Activated naive CD8-positive, alpha-beta T cell treated with anti-CD3 and anti-CD28 coated beads, Interleukin-2, amount 10 ng/mL, durations not matched to agents 7 days and 5 days (primary cell): ENCODE measurements at regions not wholly inside any gene's neighbourhood (a gene's known extent, or its start where the extent isn't known, plus 50 kb on each side); places are given as distances from the start of the nearest gene placed in this dataset.

Source experiments
- ATAC-seq: fragments of 150-1000 bp; cut with Tn5 transposase; one replicate; pipeline ENCODE4 v1.10.0; 2021; ENCODE audit warnings: low read depth, moderate library complexity
- POLR2A ChIA-PET: fragments of 350-600 bp; sonication (Branson Sonifier 250); formaldehyde crosslinking; loops from one replicate; lab custom pipeline; 2021; ENCODE audit warnings: antibody characterized with exemption; lab: Charles Lee
- DNase-seq: peaks from one replicate; pipeline ENCODE4 v3.0.0; 2021
- H3K27ac Mint-ChIP-seq: one replicate; pipeline ENCODE4 v1.8.0; 2022; ENCODE audit warnings: mild to moderate bottlenecking, mixed read lengths
- H3K27me3 Mint-ChIP-seq: one replicate; pipeline ENCODE4 v1.8.0; 2022; ENCODE audit warnings: mild to moderate bottlenecking, moderate library complexity, mixed read lengths
- H3K36me3 Mint-ChIP-seq: one replicate; pipeline ENCODE4 v1.8.0; 2021; ENCODE audit warnings: mild to moderate bottlenecking, mixed read lengths
- H3K4me1 Mint-ChIP-seq: one replicate; pipeline ENCODE4 v1.8.0; 2021; ENCODE audit warnings: mixed read lengths
- H3K4me3 Mint-ChIP-seq: one replicate; pipeline ENCODE4 v1.8.0; 2022; ENCODE audit warnings: mild to moderate bottlenecking, moderate library complexity, mixed read lengths
- H3K9me3 Mint-ChIP-seq: one replicate; pipeline ENCODE4 v1.8.0; 2021; ENCODE audit warnings: mixed read lengths

- Mint-ChIP-seq H3K9me3 (peaks cover 5% of the 10 kb centered on the region), H3K4me1 (no peaks in the 10 kb centered on the region), H3K27me3 (no peaks in the 10 kb centered on the region), H3K36me3 (no peaks in the 10 kb centered on the region), H3K27ac (no peak overlapping the region), H3K4me3 (no peak overlapping the region)
- POLR2A ChIA-PET: no interaction called here
- DNase-seq: no peak
- no peak for ATAC-seq
Measured at GRCh38 chr1:164233149-164233548, 325.8 kb upstream of the PBX1 start.

GRCh38 chr1:164240081-164240480 is 318.9 kb upstream of the PBX1 start:
- Mint-ChIP-seq H3K36me3 (no peaks in the 10 kb centered on the region), H3K9me3 (no peaks in the 10 kb centered on the region), H3K4me1 (no peaks in the 10 kb centered on the region), H3K27me3 (no peaks in the 10 kb centered on the region), H3K27ac (no peak overlapping the region), H3K4me3 (no peak overlapping the region)
- DNase-seq (no peak), ATAC-seq (no peak)
- POLR2A ChIA-PET: no interaction called here

- ATAC-seq: no peak
- no peak overlapping the region for H3K4me3 Mint-ChIP-seq
- no peak overlapping the region for H3K27ac Mint-ChIP-seq
- H3K27me3 Mint-ChIP-seq: no peaks in the 10 kb centered on the region
- H3K9me3 Mint-ChIP-seq: peaks cover 6% of the 10 kb centered on the region
- no peaks in the 10 kb centered on the region for H3K4me1 Mint-ChIP-seq
- DNase-seq: no peak
- H3K36me3 Mint-ChIP-seq: no peaks in the 10 kb centered on the region
- POLR2A ChIA-PET: no interaction called here
Measured at GRCh38 chr1:164250365-164250764, 308.6 kb upstream of the PBX1 start.

GRCh38 chr1:164256456-164256855 is 302.5 kb upstream of the PBX1 start:
- POLR2A ChIA-PET: no interaction called here
- H3K4me3 Mint-ChIP-seq: no peak overlapping the region
- no peak overlapping the region for H3K27ac Mint-ChIP-seq
- H3K9me3 Mint-ChIP-seq: peaks cover 8% of the 10 kb centered on the region
- no peaks in the 10 kb centered on the region for H3K36me3 Mint-ChIP-seq
- no peaks in the 10 kb centered on the region for H3K27me3 Mint-ChIP-seq
- no peak for DNase-seq
- no peak for ATAC-seq
- no peaks in the 10 kb centered on the region for H3K4me1 Mint-ChIP-seq

GRCh38 chr1:164261691-164262240 is 297.2 kb upstream of the PBX1 start:
- Mint-ChIP-seq H3K4me3 (no peak overlapping the region), H3K9me3 (peaks cover 4% of the 10 kb centered on the region), H3K36me3 (no peaks in the 10 kb centered on the region), H3K27me3 (no peaks in the 10 kb centered on the region), H3K27ac (no peak overlapping the region), H3K4me1 (no peaks in the 10 kb centered on the region)
- POLR2A ChIA-PET: no interaction called here
- no peak for ATAC-seq
- DNase-seq: no peak

- Mint-ChIP-seq H3K27me3 (no peaks in the 10 kb centered on the region), H3K36me3 (no peaks in the 10 kb centered on the region), H3K4me1 (no peaks in the 10 kb centered on the region), H3K9me3 (no peaks in the 10 kb centered on the region), H3K27ac (no peak overlapping the region), H3K4me3 (no peak overlapping the region)
- POLR2A ChIA-PET: no interaction called here
- DNase-seq: no peak
- ATAC-seq: no peak
Measured at GRCh38 chr1:164263540-164263939, 295.4 kb upstream of the PBX1 start.

- Mint-ChIP-seq H3K27me3 (no peaks in the 10 kb centered on the region), H3K27ac (no peak overlapping the region), H3K4me3 (no peak overlapping the region), H3K9me3 (no peaks in the 10 kb centered on the region), H3K4me1 (no peaks in the 10 kb centered on the region), H3K36me3 (no peaks in the 10 kb centered on the region)
- POLR2A ChIA-PET: no interaction called here
- ATAC-seq: no peak
- DNase-seq: no peak
Measured at GRCh38 chr1:164265232-164265631, 293.8 kb upstream of the PBX1 start.

GRCh38 chr1:164272156-164272555 is 286.8 kb upstream of the PBX1 start:
- Mint-ChIP-seq H3K9me3 (no peaks in the 10 kb centered on the region), H3K36me3 (no peaks in the 10 kb centered on the region), H3K4me3 (no peak overlapping the region), H3K27me3 (no peaks in the 10 kb centered on the region), H3K27ac (no peak overlapping the region), H3K4me1 (no peaks in the 10 kb centered on the region)
- DNase-seq (no peak), ATAC-seq (no peak)
- POLR2A ChIA-PET: no interaction called here

- POLR2A ChIA-PET: no interaction called here
- H3K27me3 Mint-ChIP-seq: no peaks in the 10 kb centered on the region
- no peak overlapping the region for H3K4me3 Mint-ChIP-seq
- H3K4me1 Mint-ChIP-seq: no peaks in the 10 kb centered on the region
- peaks cover 4% of the 10 kb centered on the region for H3K9me3 Mint-ChIP-seq
- DNase-seq (no peak), ATAC-seq (no peak)
- H3K36me3 Mint-ChIP-seq: no peaks in the 10 kb centered on the region
- H3K27ac Mint-ChIP-seq: no peak overlapping the region
Measured at GRCh38 chr1:164296172-164296571, 262.8 kb upstream of the PBX1 start.

GRCh38 chr1:164308101-164308500 is 250.9 kb upstream of the PBX1 start:
- H3K27ac Mint-ChIP-seq: no peak overlapping the region

GRCh38 chr1:164310166-164310565 is 248.8 kb upstream of the PBX1 start:
- no peak for DNase-seq
- H3K27me3 Mint-ChIP-seq: no peaks in the 10 kb centered on the region
- H3K36me3 Mint-ChIP-seq: no peaks in the 10 kb centered on the region
- H3K9me3 Mint-ChIP-seq: peaks cover 3% of the 10 kb centered on the region
- H3K4me3 Mint-ChIP-seq: no peak overlapping the region
- H3K4me1 Mint-ChIP-seq: no peaks in the 10 kb centered on the region
- no peak overlapping the region for H3K27ac Mint-ChIP-seq
- no peak for ATAC-seq
- POLR2A ChIA-PET: no interaction called here

More at GRCh38 chr1:164308101-164308500, 250.9 kb upstream of the PBX1 start:
- Mint-ChIP-seq H3K27me3 (no peaks in the 10 kb centered on the region), H3K4me1 (no peaks in the 10 kb centered on the region), H3K4me3 (no peak overlapping the region), H3K9me3 (peaks cover 6% of the 10 kb centered on the region), H3K36me3 (no peaks in the 10 kb centered on the region)
- DNase-seq (no peak), ATAC-seq (no peak)
- POLR2A ChIA-PET: no interaction called here

GRCh38 chr1:164311377-164311776 is 247.6 kb upstream of the PBX1 start:
- ATAC-seq: no peak
- H3K4me3 Mint-ChIP-seq: no peak overlapping the region

GRCh38 chr1:164320790-164321731 is 237.9 kb upstream of the PBX1 start:
- Mint-ChIP-seq H3K27me3 (peaks cover 8% of the 10 kb centered on the region), H3K4me3 (no peak overlapping the region), H3K4me1 (no peaks in the 10 kb centered on the region), H3K9me3 (peaks cover 2% of the 10 kb centered on the region), H3K27ac (no peak overlapping the region), H3K36me3 (no peaks in the 10 kb centered on the region)
- POLR2A ChIA-PET: no interaction called here
- no peak for DNase-seq
- no peak for ATAC-seq

More at GRCh38 chr1:164311377-164311776, 247.6 kb upstream of the PBX1 start:
- POLR2A ChIA-PET: no interaction called here
- no peak for DNase-seq
- Mint-ChIP-seq H3K36me3 (no peaks in the 10 kb centered on the region), H3K9me3 (peaks cover 2% of the 10 kb centered on the region), H3K4me1 (no peaks in the 10 kb centered on the region), H3K27ac (no peak overlapping the region), H3K27me3 (no peaks in the 10 kb centered on the region)

GRCh38 chr1:164325786-164326185 is 233.2 kb upstream of the PBX1 start:
- H3K9me3 Mint-ChIP-seq: peaks cover 2% of the 10 kb centered on the region
- DNase-seq (no peak), ATAC-seq (no peak)
- H3K4me3 Mint-ChIP-seq: no peak overlapping the region
- H3K27me3 Mint-ChIP-seq: peaks cover 1% of the 10 kb centered on the region
- H3K36me3 Mint-ChIP-seq: no peaks in the 10 kb centered on the region
- POLR2A ChIA-PET: no interaction called here
- H3K4me1 Mint-ChIP-seq: no peaks in the 10 kb centered on the region
- no peak overlapping the region for H3K27ac Mint-ChIP-seq
